SU-DHL-6 (cell line): ENCODE measurements at regions not wholly inside any gene's neighbourhood (a gene's known extent, or its start where the extent isn't known, plus 50 kb on each side); places are given as distances from the start of the nearest gene placed in this dataset.

Experiments used
- EZH2phosphoT487 ChIP-seq: fragments of 200-600 bp; sonication (generic), shearing (Covaris generic); conservative IDR thresholded peaks from 2 replicates; pipeline ENCODE4 v1.6.1; 2018; ENCODE audit warnings: mild to moderate bottlenecking, antibody characterized with exemption, low read length, moderate library complexity, mixed read lengths
- TF ChIP-seq, protein P1 (sequence below): fragments of 200-600 bp; sonication (generic); IDR thresholded peaks from one replicate; pipeline ENCODE4 v1.5.1; 2017; ENCODE audit warnings: antibody characterized with exemption, mild to moderate bottlenecking, low read length, moderate library complexity; ENCODE audit not compliant: insufficient read depth, poor library complexity, severe bottlenecking

DNA sequence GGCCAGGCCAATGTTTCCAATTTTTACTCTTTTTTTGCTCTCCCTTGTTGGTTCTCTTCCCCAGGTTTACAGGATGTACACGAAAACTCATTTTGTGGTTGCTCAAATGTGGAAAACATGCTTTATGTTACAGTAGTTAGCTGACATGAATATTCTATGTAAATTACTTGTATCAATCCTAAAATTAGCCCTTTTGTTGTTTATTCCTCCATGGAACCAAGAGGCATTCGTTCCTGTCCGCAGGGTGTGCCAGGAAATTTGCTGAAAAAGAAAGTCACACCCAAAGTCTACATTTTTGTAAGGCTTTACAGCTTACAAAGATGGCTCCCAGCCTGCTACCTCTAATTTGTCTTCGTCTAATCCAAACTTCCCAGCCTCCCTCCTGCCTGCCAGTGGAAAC, 652.3 kb downstream of the ETS1 start:
- TF ChIP-seq, protein P1, sequence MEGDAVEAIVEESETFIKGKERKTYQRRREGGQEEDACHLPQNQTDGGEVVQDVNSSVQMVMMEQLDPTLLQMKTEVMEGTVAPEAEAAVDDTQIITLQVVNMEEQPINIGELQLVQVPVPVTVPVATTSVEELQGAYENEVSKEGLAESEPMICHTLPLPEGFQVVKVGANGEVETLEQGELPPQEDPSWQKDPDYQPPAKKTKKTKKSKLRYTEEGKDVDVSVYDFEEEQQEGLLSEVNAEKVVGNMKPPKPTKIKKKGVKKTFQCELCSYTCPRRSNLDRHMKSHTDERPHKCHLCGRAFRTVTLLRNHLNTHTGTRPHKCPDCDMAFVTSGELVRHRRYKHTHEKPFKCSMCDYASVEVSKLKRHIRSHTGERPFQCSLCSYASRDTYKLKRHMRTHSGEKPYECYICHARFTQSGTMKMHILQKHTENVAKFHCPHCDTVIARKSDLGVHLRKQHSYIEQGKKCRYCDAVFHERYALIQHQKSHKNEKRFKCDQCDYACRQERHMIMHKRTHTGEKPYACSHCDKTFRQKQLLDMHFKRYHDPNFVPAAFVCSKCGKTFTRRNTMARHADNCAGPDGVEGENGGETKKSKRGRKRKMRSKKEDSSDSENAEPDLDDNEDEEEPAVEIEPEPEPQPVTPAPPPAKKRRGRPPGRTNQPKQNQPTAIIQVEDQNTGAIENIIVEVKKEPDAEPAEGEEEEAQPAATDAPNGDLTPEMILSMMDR, result no peak
- no peak for TF ChIP-seq EZH2phosphoT487
